NCI-H2196 treated with DMSO at 0.1 percent for 48 hours (cell line): ENCODE measurements at regions not wholly inside any gene's neighbourhood (a gene's known extent, or its start where the extent isn't known, plus 50 kb on each side); places are given as distances from the start of the nearest gene placed in this dataset.

Source experiments
- DNase-seq: peaks from one replicate; lab custom pipeline; 2025; ENCODE audit not compliant: unreplicated experiment; lab: John Stamatoyannopoulos, UW

GRCh38 chr1:55503663-55504305 lies 288.6 kb upstream of the USP24 start:
- DNase-seq, result no peak

GRCh38 chr1:55500601-55501000 lies 285.4 kb upstream of the USP24 start:
- DNase-seq, result no peak

GRCh38 chr1:55490547-55490946 lies 275.4 kb upstream of the USP24 start:
- no peak for DNase-seq

- no peak for DNase-seq
Measured at GRCh38 chr1:55484173-55484572, 269.0 kb upstream of the USP24 start.

GRCh38 chr1:55483523-55483922 lies 268.4 kb upstream of the USP24 start:
- DNase-seq, result no peak

- DNase-seq, result no peak
Measured at GRCh38 chr1:55481634-55482033, 266.5 kb upstream of the USP24 start.

- no peak for DNase-seq
Measured at GRCh38 chr1:55480029-55480795, 265.0 kb upstream of the USP24 start.

GRCh38 chr1:55478742-55479141 lies 263.6 kb upstream of the USP24 start:
- DNase-seq, result no peak

GRCh38 chr1:55477953-55478352 lies 262.8 kb upstream of the USP24 start:
- no peak for DNase-seq

- no peak for DNase-seq
Measured at GRCh38 chr1:55476445-55477015, 261.4 kb upstream of the USP24 start.

- no peak for DNase-seq
Measured at GRCh38 chr1:55474168-55474786, 259.1 kb upstream of the USP24 start.

- no peak for DNase-seq
Measured at GRCh38 chr1:55473661-55474060, 258.5 kb upstream of the USP24 start.

- DNase-seq, result no peak
Measured at GRCh38 chr1:55472784-55473183, 257.6 kb upstream of the USP24 start.

GRCh38 chr1:55472115-55472514 lies 257.0 kb upstream of the USP24 start:
- DNase-seq, result no peak

GRCh38 chr1:55468142-55468795 lies 253.1 kb upstream of the USP24 start:
- no peak for DNase-seq

GRCh38 chr1:55466921-55467320 lies 251.8 kb upstream of the USP24 start:
- no peak for DNase-seq

- DNase-seq, result no peak
Measured at GRCh38 chr1:55466373-55466772, 251.2 kb upstream of the USP24 start.

GRCh38 chr1:55464550-55464949 lies 249.4 kb upstream of the USP24 start:
- DNase-seq, result no peak

- no peak for DNase-seq
Measured at GRCh38 chr1:55463814-55464475, 248.8 kb upstream of the USP24 start.

GRCh38 chr1:55457874-55458273 lies 242.7 kb upstream of the USP24 start:
- DNase-seq, result no peak

GRCh38 chr1:55456971-55457370 lies 241.8 kb upstream of the USP24 start:
- no peak for DNase-seq
